Inflammatory macrophage (primary cell): ENCODE measurements at regions not wholly inside any gene's neighbourhood (a gene's known extent, or its start where the extent isn't known, plus 50 kb on each side); places are given as distances from the start of the nearest gene placed in this dataset.
"Not testable (repeated sequence)": the region's sequence is repeated elsewhere in the genome, so short reads cannot be mapped to it uniquely, and the experiment has no call there.

Experiments used
- DNase-seq, 2 donors: peaks; one replicate each; pipeline ENCODE4 v3.0.0-alpha.2; 2020 to 2022

DNA sequence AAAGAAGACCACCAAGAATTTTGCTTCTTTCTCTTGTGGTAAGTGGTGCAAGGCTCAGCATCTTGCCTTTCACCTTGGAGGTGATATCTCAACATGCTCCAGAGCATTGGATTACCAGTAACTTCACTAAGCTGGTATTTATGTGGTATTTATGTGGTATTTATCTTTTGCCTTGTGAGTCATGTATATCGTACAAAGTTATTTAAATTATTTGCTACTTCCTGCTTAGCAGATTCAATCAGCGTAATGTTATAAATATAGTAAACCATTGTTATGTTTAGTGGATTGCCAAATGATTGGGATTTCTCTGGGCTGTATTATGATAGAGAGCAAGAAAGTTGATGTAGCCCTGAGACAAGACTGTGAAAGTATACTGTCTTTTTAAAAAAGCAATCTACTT, 366.4 kb downstream of the IPO8 start:
- DNase-seq, result no peak

DNA sequence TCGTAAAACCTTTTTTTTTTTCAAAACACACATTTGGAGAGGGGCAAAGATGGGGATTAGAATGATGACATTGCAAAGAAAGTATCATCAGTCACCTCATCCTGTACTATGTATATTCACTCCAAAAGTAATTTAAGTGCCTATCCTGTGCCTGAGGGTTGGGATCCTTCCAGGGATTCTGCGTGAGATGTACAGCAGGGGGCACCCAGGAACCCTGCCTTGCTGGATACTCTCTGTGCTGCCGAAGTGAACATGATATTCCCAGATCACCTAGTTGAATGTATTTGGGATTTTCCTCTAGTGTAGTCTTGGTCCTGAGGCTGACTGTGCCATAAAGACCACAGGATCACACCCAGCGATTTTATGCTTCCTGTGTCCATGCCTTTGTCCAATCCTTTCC, 372.7 kb downstream of the IPO8 start:
- no peak for DNase-seq

- DNase-seq, result no peak
These were observed 375.1 kb downstream of the IPO8 start for GRCh38 chr12:30320561-30320960.

DNA sequence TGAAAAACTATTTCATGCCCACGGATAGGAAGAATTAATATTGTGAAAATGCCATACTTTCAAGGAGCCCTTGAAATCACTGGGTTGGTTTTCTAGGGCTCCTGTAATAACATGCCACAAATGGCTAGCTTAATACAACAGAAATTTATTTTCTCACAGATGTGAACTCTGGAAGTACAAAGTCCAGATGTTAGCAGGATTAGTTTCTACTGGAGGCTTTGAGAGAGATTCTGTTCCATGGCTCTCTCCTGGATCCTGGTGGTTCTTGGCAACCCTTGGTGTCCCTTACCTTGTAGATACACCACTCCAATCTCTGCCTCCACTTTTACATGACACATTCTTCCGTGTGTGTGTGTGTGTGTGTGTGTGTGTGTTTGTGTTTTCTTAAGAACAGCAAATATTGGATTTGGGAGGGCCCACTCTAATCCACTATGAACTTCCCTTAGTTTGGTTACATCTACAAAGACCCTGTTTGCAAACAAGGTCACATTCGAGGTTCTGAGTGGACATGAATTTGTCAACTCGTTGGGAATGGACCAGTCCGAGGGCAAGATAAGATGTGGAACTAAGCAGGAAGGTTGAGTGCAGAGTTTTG, 381.1 kb downstream of the IPO8 start:
- DNase-seq, result no peak

DNA sequence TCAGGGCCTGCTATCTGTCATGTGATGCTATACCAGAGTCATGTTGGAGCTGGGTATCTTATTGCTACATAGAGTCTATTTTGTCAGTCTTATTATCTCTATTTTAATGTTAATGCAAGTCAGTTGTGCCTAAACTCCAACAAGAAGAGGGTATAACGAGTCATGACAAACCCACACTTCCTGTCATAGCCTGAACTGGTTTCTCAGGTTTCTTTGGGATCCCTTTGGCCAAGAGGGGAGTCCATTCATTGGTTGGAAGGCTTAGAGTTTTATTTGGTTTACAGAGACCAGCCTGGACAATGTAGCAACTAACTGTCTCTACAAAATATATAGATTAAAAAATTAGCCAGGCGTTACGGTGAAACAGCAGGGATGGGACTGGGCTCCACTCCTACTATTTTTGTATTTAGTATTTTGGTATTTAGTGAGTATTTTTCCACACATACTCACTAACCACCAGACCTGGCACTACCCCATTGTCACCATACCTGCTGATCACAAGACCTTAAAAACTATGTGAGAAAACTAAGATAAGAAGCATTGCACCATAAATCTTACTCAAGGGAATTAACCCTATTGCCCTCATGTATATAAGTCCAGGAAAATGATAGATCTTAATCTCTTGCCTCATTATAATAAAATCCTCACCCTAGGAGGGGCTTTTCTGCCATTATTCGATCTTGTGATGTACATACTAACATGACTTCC, 387.5 kb downstream of the IPO8 start:
- no peak for DNase-seq

DNA sequence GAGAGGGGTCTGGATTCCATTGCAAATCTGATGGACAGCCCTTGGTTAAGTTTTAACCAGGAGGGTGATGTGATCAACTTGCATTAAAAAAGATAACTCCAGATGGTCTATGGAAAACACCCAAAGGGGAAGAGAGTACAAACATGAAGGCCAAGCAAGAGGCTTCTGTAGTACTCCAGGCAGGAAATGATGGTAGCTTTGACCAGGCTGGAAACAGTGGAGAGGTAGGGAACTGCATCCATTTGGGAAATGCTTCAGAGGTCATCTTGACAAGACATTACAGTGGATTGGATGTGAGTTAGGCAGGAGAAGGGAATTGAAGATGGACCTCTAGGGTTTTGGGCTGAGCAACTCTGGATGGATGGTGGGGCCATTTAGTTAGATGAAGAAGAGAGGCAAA, 391.1 kb downstream of the IPO8 start:
- no peak for DNase-seq

DNA sequence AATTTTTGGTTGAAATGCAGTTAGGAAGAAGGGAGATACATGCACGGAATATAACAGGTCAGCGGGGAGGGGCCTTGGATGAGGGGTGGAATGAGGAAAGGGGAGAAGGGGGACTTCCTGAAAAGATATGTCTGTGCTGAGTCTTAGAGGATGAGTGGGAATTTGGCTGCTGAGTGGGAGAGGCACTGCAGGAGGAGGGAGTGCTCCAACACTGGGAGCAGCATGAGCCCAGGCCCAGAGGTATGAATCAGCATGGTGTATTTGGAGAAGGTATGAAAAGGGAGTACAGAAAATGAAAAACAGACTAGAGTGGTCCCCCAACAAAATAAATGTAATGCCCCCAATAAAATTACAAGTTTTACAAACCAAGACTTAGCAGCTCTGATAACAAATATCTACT, 394.4 kb downstream of the IPO8 start:
- no peak for DNase-seq

DNA sequence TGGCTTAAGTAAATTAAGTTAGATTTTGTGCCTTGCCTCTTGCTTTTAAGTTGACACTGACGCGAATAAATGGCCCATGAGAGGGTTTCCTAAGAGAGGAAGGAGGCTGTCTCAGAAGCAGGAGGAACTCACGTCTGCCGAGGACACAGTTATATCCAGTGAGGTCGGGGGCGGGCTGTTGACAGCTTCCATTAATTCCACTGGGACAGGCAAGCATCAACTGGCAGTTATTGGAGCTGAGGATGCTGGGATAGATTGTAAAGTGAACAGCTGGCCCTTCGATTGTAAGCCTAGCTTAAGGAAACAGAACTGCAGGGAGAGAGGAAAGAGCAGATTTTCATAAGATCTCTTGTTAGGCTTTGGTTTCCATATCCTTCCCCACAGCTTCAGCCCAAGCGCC, 399.2 kb downstream of the IPO8 start:
- no peak for DNase-seq

DNA sequence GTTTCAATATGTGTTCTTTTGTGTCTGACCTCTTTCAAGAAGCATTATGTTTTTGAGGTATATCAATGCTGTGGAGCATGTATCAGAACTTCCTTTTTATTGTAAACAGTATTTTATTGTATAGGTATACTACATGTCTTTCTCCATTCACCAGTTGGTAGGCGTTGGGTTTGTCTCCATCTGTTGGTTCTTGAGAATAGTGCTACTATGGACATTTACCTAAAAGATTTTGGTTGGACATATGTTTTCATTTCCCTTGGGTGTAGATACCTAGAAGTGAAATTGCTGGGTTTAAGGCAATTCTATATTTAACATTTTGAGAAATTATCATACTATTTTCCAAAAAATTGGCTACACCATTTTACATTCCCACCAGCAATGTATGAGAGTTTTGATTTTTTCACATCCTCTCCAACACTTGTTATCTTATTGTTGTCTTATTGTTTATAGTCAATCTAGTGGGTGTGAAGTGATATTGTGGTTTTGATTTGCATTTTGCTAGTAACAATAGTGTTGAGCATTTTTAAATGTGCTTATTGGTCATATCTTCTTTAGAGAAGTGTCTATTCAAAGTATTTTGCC, 409.2 kb downstream of the IPO8 start:
- DNase-seq, result no peak

GRCh38 chr12:30278401-30278800, 417.3 kb downstream of the IPO8 start:
- no peak for DNase-seq

DNA sequence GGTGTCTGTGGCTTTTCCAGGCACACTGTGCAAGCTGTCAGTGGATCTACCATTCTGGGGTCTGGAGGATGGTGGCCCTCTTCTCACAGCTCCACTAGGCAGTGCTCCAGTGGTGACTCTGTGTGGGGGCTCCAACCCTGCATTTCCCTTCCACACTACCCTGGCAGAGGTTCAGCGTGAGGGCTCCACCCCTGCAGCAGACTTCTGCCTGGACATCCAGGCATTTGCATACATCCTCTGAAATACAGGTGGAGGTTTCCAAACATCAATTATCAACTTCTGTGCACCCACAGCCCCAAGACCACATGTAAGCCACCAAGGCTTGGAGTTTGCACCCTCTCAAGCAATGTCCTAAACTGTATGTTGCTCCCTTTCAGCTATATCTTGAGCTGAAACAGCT, 423.2 kb downstream of the IPO8 start:
- not testable (repeated sequence) for DNase-seq

GRCh38 chr12:30269496-30269895, 426.2 kb downstream of the IPO8 start:
- no peak for DNase-seq

- no peak for DNase-seq
These were observed 427.6 kb downstream of the IPO8 start for GRCh38 chr12:30268041-30268440.

DNA sequence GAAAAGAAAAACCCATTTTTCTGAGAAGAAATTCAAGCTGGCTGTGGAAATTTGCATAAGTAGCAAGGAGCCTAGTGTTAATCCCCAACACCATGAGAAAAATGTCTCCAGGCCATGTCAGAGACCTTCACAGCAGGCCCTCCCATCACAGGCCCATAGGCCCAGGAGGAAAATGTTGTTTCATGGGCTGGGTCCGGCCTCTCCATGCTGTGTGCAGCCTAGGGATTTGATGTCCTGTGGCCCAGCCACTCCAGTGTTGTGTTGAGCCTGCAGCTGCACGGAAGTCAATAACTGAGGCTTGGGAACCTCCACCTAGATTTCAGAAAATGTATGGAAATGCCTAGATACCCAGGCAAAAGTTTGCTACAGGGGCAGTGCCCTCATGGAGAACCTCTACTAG, 432.2 kb downstream of the IPO8 start:
- DNase-seq, result no peak

- no peak for DNase-seq
These were observed 438.1 kb downstream of the IPO8 start for GRCh38 chr12:30257618-30258017.

- DNase-seq, result no peak
These were observed 444.1 kb downstream of the IPO8 start for GRCh38 chr12:30251546-30251945.

DNA sequence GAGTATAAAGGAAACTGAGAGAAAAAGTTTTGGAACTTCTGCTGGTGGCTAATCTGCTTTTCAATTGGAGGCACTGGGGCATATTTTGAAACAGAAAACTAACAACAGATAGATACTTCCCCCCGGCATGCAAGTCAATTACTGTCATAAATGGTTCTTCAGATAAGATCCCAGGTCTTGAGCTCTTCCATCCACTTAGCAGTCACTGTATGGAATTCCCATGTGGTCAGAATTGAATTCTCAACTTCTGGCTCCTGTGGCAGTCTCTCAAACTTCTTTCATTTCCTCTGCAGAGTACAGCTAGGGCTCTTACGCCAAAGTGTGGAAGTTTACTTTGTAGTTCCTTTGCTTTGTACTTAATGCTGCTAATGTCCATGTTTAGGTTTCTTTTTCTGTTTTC, 452.2 kb downstream of the IPO8 start:
- DNase-seq, result no peak

GRCh38 chr12:30219047-30219446, 435.3 kb upstream of the TMTC1 start:
- no peak for DNase-seq

DNA sequence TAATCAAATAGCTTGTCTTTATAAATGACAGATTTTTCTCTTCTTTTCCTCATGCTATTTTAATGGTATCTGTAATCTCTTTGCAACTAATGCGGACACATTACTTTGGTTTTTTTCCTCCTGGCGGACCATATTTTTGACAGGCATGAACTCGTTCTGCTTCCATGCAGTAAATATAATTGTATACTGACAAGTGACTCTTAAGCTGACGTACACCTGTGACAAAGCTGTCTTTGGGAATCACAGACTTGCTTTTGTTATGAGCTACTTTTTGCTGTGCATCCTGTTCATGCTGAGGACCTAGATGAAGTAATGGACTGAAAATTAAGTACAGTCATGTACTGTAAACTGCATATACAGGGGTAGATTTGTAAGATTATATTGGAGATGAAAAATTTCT, 434.3 kb upstream of the TMTC1 start:
- DNase-seq, result no peak

DNA sequence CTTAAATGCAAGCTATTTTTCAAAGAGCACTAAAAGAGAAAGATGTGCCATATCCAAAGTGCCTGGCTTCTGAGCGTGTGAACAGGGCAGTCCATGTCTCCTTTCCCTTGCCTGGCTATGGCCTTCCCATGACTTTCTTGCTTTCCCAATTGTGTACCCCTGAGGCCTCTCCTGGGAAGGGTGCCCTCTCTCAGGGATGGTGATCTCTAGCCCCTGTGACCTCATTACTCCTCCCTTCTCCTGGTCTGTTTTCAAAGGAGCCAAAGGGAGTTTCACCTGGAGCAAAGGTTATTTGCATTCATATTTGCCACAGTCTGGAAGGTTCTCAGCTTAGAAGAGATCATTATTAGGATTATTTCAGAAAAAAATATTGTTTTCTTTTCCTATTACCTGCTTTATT, 429.4 kb upstream of the TMTC1 start:
- DNase-seq, result no peak

DNA sequence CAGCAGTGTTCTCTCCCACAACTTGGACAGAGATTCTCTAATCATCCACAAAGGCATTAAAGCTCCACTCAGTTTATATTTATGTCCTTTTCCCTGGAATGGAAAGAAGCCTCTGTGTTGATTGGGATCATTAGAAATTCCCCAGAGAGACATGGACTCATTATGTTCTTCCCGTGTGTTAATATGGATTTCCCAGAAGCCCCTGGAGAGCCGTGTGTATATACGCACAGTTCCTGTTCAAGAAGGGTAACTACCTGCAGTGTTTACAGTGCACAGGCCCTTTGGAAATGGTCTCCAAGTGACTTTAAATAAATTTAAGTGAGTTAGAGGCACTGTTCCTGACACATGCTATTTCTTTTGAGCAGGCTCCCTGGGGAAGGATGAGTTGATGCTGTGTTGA, 428.0 kb upstream of the TMTC1 start:
- DNase-seq, result no peak

DNA sequence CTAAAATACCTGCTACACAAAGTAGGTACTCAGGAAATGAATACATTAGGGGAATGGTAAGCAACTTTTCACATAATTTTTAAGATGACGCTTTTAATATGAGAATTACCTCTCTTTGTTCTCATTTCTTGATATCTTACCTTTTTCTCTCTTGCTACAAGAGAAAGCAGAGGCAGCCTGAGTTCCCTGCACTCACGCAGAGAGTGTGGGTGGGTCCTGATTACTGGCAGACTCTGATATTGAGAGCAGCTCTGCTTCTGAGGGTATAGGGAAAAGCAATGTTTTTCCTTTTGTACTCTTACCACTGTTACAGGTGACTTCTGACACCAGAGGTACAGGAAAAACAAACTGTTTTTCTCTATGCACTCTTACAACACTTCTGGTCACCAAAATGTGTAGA, 420.2 kb upstream of the TMTC1 start:
- no peak for DNase-seq

DNA sequence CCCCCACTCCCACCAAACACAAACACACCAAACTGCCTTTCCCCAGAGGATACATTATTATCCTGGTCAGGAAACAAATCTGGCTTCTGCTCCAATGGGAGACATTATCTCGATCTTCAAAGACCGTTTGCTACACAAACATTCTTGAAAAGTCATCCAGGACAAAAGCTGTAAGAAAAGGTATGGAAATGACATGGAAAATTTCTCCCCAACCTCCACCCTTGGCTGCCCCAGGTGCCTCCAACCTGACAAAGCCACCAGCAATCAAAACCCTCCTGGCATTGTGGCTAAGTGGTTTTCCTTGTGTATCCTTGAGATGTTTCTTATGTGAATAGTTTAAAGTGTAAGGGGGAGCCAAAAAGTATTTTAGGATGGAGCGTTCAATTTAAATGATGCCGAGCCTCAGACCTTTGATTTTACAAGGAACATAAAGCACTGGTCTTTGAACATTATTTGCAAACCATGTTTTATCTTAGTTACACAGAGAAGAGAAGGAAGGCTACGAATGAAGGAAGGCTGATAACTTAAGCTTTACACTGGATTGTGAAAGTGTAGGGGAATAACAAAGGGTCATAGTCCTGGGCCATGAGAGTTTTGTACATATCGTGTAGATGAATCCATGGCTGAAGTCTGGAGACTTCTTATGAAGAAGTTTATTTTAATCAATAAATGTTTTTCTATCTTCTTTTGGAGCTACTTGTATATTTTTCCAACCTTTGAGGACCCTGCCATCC, 418.9 kb upstream of the TMTC1 start:
- no peak for DNase-seq
